GM23338 (cell line): ENCODE measurements at regions not wholly inside any gene's neighbourhood (a gene's known extent, or its start where the extent isn't known, plus 50 kb on each side); places are given as distances from the start of the nearest gene placed in this dataset.

Source experiments
- ATAC-seq: fragments of 200-7000 bp; cut with Tn5 transposase; 3 replicates; pipeline ENCODE4 v1.9.1; 2020
- DNase-seq: peaks from one replicate; pipeline ENCODE4 v3.0.0-alpha.2; 2015; ENCODE audit warnings: low spot score
- H2AFZ ChIP-seq: fragments of 200-600 bp; sonication (generic); 2 replicates; pipeline ENCODE4 v1.8.0; 2016; ENCODE audit warnings: antibody characterized with exemption, mild to moderate bottlenecking, moderate library complexity
- H3F3A ChIP-seq: fragments of 200-600 bp; sonication (generic); replicated peaks from 2 replicates; pipeline ENCODE4 v1.8.0; 2017; ENCODE audit warnings: antibody characterized with exemption, mixed run types, low read depth
- H3K27ac ChIP-seq: fragments of 200-600 bp; sonication (generic); 2 replicates; pipeline ENCODE4 v1.6.1; 2016; ENCODE audit warnings: low read depth
- H3K27me3 ChIP-seq: fragments of 200-600 bp; sonication (generic); 2 replicates; pipeline ENCODE4 v1.8.0; 2016; ENCODE audit warnings: mild to moderate bottlenecking, mixed run types, moderate library complexity; ENCODE audit not compliant: insufficient read depth
- H3K36me3 ChIP-seq: fragments of 200-600 bp; sonication (generic); 2 replicates; pipeline ENCODE4 v1.8.0; 2016; ENCODE audit warnings: mild to moderate bottlenecking; ENCODE audit not compliant: insufficient read depth
- H3K4me1 ChIP-seq: fragments of 200-600 bp; sonication (generic); 2 replicates; pipeline ENCODE4 v1.8.0; 2016; ENCODE audit warnings: mild to moderate bottlenecking, moderate library complexity; ENCODE audit not compliant: insufficient read depth
- H3K4me2 ChIP-seq: fragments of 200-600 bp; sonication (generic); 2 replicates; pipeline ENCODE4 v1.7.1; 2017; ENCODE audit warnings: mixed run types
- H3K4me3 ChIP-seq: fragments of 200-600 bp; sonication (generic); 2 replicates; pipeline ENCODE4 v1.6.1; 2016; ENCODE audit warnings: mixed run types
- H3K79me2 ChIP-seq: fragments of 200-600 bp; sonication (generic); replicated peaks from 2 replicates; pipeline ENCODE4 v1.8.0; 2017; ENCODE audit warnings: mild to moderate bottlenecking; ENCODE audit not compliant: insufficient read depth
- H3K9me2 ChIP-seq: fragments of 200-600 bp; sonication (generic); 2 replicates; pipeline ENCODE4 v1.8.0; 2017; ENCODE audit not compliant: insufficient read depth
- H4K20me1 ChIP-seq: fragments of 200-600 bp; sonication (generic); replicated peaks from 2 replicates; pipeline ENCODE4 v1.8.0; 2017; ENCODE audit warnings: mild to moderate bottlenecking; ENCODE audit not compliant: insufficient read depth
- H3K27ac Mint-ChIP-seq: 2 replicates; pipeline ENCODE4 v1.8.0; 2020; ENCODE audit warnings: inconsistent platforms, mild to moderate bottlenecking, moderate library complexity, mixed read lengths
- H3K27me3 Mint-ChIP-seq: 3 replicates; pipeline ENCODE4 v1.8.0; 2022; ENCODE audit warnings: low read depth, mild to moderate bottlenecking, moderate library complexity, mixed read lengths, inconsistent platforms; ENCODE audit not compliant: insufficient read depth, poor library complexity
- H3K36me3 Mint-ChIP-seq: 3 replicates; pipeline ENCODE4 v1.8.0; 2021; ENCODE audit warnings: low read depth, mild to moderate bottlenecking, inconsistent platforms, moderate library complexity, mixed read lengths
- H3K4me1 Mint-ChIP-seq: 3 replicates; pipeline ENCODE4 v1.8.0; 2020; ENCODE audit warnings: mild to moderate bottlenecking, inconsistent platforms, mixed read lengths
- H3K4me3 Mint-ChIP-seq: 3 replicates; pipeline ENCODE4 v1.8.0; 2021; ENCODE audit warnings: moderate library complexity, mild to moderate bottlenecking, inconsistent platforms, mixed read lengths
- H3K9me3 Mint-ChIP-seq: 3 replicates; pipeline ENCODE4 v1.8.0; 2020; ENCODE audit warnings: moderate library complexity, mild to moderate bottlenecking, inconsistent platforms, mixed read lengths
- CREB1 ChIP-seq: fragments of 250-450 bp; sonication (Bioruptor Pico); IDR thresholded peaks from 2 replicates; pipeline ENCODE4 v1.5.0; 2020; ENCODE audit warnings: low read depth, mild to moderate bottlenecking, moderate library complexity
- EZH2 ChIP-seq: fragments of 200-600 bp; sonication (generic); IDR thresholded peaks from one replicate; pipeline ENCODE4 v1.8.0; 2017; ENCODE audit warnings: antibody characterized with exemption, mild to moderate bottlenecking, low read depth; ENCODE audit not compliant: unreplicated experiment
- EZH2phosphoT487 ChIP-seq: fragments of 200-600 bp; sonication (generic); IDR thresholded peaks from one replicate; pipeline ENCODE4 v1.8.1; 2018; ENCODE audit warnings: antibody characterized with exemption; ENCODE audit not compliant: unreplicated experiment
- JUNB ChIP-seq: IDR thresholded peaks from one replicate; pipeline ENCODE4 v1.6.1; 2016; ENCODE audit warnings: antibody characterized with exemption; ENCODE audit not compliant: unreplicated experiment
- NANOG ChIP-seq: IDR thresholded peaks from 2 replicates; pipeline ENCODE4 v1.6.1; 2016; ENCODE audit warnings: antibody characterized with exemption, borderline replicate concordance
- POLR2AphosphoS5 ChIP-seq: IDR thresholded peaks from 2 replicates; pipeline ENCODE4 v1.6.1; 2016; ENCODE audit warnings: antibody characterized with exemption, low read depth
- ZNF114 ChIP-seq: fragments of 250-450 bp; sonication (Bioruptor Pico); IDR thresholded peaks from 2 replicates; pipeline ENCODE4 v1.5.0; 2020; ENCODE audit warnings: mild to moderate bottlenecking, moderate library complexity
- TF ChIP-seq, protein P1 (sequence below), 2 experiments: fragments of 200-600 bp in 1 of 2; sonication (generic) in 1 of 2; conservative IDR thresholded peaks; 2 replicates each; pipeline versions ENCODE4 v1.5.1 to v1.6.1; 2016 to 2017; ENCODE audit warnings: antibody characterized with exemption in 2 of 2, low read depth in 2 of 2, mild to moderate bottlenecking in 2 of 2, moderate library complexity in 1 of 2
- TF ChIP-seq, protein P2 (sequence below): IDR thresholded peaks from one replicate; pipeline ENCODE4 v1.6.1; 2018; ENCODE audit warnings: antibody characterized with exemption; ENCODE audit not compliant: unreplicated experiment
- TF ChIP-seq, protein P3 (sequence below): fragments of 250-450 bp; sonication (Bioruptor Pico); IDR thresholded peaks from 2 replicates; pipeline ENCODE4 v1.5.0; 2020; ENCODE audit warnings: mild to moderate bottlenecking, moderate library complexity

DNA sequence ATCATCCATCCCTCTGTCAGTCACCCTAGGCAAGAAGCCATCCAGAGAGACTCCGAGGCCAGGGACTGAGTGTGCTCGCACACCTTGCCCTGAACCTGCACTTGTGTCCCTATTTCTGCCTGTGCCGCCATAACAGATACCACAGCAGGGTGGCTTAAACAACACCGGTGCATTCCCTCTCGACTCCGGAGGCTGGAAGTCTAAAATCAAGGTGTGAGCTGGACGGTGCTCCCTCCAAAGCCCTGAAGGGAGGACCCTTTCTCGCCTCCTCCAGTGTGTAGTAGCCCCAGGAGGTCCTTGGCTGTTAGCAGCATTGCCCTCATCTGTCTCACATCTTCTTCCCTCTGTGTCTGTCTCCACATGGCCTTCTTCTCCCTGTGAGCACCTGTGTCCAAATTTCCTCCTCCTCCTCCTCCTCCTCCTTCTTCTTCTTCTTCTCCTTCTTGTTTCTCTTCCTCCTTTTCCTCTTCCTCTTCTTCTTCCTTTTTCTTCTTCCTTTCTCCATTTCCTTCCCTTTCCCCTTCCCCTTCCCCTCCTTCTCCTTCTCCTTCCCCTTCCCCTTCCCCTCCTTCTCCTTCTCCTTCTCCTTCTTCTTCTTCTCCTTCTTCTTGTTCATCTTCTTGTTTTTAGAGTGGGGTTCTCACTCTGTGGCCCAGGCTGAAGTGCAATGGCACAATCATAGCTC lies 98.1 kb upstream of the ENPP6 start (continued):
- TF ChIP-seq JUNB, result no peak
- TF ChIP-seq ZNF114 (CRISPR knock-in tag), result no peak
- TF ChIP-seq, protein P1, sequence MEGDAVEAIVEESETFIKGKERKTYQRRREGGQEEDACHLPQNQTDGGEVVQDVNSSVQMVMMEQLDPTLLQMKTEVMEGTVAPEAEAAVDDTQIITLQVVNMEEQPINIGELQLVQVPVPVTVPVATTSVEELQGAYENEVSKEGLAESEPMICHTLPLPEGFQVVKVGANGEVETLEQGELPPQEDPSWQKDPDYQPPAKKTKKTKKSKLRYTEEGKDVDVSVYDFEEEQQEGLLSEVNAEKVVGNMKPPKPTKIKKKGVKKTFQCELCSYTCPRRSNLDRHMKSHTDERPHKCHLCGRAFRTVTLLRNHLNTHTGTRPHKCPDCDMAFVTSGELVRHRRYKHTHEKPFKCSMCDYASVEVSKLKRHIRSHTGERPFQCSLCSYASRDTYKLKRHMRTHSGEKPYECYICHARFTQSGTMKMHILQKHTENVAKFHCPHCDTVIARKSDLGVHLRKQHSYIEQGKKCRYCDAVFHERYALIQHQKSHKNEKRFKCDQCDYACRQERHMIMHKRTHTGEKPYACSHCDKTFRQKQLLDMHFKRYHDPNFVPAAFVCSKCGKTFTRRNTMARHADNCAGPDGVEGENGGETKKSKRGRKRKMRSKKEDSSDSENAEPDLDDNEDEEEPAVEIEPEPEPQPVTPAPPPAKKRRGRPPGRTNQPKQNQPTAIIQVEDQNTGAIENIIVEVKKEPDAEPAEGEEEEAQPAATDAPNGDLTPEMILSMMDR (conservative IDR thresholded peaks at IDR 0.05; ENCODE audit: low read depth in 2 of 2), result no peak
- no peak for TF ChIP-seq CREB1 (CRISPR knock-in tag)
- TF ChIP-seq EZH2phosphoT487, result no peak
- TF ChIP-seq EZH2, result no peak

GRCh38 chr4:184313702-184314659 lies 96.3 kb upstream of the ENPP6 start:
- Histone ChIP-seq H3K9me2 (peaks cover 17% of the 10 kb centered on the region), H2AFZ (no peak overlapping the region; the same call in 1 of the 2 replicates), H3K4me2 (no peak overlapping the region), H3K27ac (no peak overlapping the region), H4K20me1 (no peaks in the 10 kb centered on the region), H3K27me3 (no peaks in the 10 kb centered on the region), H3K4me3 (no peak overlapping the region), H3K36me3 (no peaks in the 10 kb centered on the region), H3K79me2 (no peaks in the 10 kb centered on the region), H3K4me1 (peaks cover 3% of the 10 kb centered on the region; the same call in 1 of the 2 replicates), H3F3A (no peaks in the 10 kb centered on the region)
- H3K36me3 Mint-ChIP-seq, result no peaks in the 10 kb centered on the region; the same call in 2 of the 3 replicates
- no peaks in the 10 kb centered on the region; the same call in 2 of the 3 replicates for H3K9me3 Mint-ChIP-seq
- H3K27me3 Mint-ChIP-seq, result peaks cover 16% of the 10 kb centered on the region
- peaks cover 18% of the 10 kb centered on the region for H3K4me1 Mint-ChIP-seq
- ATAC-seq (no peak; the same call in 2 of the 3 replicates), DNase-seq (no peak)
- no peak overlapping the region for H3K27ac Mint-ChIP-seq
- H3K4me3 Mint-ChIP-seq, result no peak overlapping the region
- TF ChIP-seq CREB1 (CRISPR knock-in tag) (no peak), ZNF114 (CRISPR knock-in tag) (no peak), POLR2AphosphoS5 (no peak), EZH2 (no peak), NANOG (no peak)
- TF ChIP-seq, protein P2, sequence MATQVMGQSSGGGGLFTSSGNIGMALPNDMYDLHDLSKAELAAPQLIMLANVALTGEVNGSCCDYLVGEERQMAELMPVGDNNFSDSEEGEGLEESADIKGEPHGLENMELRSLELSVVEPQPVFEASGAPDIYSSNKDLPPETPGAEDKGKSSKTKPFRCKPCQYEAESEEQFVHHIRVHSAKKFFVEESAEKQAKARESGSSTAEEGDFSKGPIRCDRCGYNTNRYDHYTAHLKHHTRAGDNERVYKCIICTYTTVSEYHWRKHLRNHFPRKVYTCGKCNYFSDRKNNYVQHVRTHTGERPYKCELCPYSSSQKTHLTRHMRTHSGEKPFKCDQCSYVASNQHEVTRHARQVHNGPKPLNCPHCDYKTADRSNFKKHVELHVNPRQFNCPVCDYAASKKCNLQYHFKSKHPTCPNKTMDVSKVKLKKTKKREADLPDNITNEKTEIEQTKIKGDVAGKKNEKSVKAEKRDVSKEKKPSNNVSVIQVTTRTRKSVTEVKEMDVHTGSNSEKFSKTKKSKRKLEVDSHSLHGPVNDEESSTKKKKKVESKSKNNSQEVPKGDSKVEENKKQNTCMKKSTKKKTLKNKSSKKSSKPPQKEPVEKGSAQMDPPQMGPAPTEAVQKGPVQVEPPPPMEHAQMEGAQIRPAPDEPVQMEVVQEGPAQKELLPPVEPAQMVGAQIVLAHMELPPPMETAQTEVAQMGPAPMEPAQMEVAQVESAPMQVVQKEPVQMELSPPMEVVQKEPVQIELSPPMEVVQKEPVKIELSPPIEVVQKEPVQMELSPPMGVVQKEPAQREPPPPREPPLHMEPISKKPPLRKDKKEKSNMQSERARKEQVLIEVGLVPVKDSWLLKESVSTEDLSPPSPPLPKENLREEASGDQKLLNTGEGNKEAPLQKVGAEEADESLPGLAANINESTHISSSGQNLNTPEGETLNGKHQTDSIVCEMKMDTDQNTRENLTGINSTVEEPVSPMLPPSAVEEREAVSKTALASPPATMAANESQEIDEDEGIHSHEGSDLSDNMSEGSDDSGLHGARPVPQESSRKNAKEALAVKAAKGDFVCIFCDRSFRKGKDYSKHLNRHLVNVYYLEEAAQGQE, result no peak
- TF ChIP-seq, protein P3, sequence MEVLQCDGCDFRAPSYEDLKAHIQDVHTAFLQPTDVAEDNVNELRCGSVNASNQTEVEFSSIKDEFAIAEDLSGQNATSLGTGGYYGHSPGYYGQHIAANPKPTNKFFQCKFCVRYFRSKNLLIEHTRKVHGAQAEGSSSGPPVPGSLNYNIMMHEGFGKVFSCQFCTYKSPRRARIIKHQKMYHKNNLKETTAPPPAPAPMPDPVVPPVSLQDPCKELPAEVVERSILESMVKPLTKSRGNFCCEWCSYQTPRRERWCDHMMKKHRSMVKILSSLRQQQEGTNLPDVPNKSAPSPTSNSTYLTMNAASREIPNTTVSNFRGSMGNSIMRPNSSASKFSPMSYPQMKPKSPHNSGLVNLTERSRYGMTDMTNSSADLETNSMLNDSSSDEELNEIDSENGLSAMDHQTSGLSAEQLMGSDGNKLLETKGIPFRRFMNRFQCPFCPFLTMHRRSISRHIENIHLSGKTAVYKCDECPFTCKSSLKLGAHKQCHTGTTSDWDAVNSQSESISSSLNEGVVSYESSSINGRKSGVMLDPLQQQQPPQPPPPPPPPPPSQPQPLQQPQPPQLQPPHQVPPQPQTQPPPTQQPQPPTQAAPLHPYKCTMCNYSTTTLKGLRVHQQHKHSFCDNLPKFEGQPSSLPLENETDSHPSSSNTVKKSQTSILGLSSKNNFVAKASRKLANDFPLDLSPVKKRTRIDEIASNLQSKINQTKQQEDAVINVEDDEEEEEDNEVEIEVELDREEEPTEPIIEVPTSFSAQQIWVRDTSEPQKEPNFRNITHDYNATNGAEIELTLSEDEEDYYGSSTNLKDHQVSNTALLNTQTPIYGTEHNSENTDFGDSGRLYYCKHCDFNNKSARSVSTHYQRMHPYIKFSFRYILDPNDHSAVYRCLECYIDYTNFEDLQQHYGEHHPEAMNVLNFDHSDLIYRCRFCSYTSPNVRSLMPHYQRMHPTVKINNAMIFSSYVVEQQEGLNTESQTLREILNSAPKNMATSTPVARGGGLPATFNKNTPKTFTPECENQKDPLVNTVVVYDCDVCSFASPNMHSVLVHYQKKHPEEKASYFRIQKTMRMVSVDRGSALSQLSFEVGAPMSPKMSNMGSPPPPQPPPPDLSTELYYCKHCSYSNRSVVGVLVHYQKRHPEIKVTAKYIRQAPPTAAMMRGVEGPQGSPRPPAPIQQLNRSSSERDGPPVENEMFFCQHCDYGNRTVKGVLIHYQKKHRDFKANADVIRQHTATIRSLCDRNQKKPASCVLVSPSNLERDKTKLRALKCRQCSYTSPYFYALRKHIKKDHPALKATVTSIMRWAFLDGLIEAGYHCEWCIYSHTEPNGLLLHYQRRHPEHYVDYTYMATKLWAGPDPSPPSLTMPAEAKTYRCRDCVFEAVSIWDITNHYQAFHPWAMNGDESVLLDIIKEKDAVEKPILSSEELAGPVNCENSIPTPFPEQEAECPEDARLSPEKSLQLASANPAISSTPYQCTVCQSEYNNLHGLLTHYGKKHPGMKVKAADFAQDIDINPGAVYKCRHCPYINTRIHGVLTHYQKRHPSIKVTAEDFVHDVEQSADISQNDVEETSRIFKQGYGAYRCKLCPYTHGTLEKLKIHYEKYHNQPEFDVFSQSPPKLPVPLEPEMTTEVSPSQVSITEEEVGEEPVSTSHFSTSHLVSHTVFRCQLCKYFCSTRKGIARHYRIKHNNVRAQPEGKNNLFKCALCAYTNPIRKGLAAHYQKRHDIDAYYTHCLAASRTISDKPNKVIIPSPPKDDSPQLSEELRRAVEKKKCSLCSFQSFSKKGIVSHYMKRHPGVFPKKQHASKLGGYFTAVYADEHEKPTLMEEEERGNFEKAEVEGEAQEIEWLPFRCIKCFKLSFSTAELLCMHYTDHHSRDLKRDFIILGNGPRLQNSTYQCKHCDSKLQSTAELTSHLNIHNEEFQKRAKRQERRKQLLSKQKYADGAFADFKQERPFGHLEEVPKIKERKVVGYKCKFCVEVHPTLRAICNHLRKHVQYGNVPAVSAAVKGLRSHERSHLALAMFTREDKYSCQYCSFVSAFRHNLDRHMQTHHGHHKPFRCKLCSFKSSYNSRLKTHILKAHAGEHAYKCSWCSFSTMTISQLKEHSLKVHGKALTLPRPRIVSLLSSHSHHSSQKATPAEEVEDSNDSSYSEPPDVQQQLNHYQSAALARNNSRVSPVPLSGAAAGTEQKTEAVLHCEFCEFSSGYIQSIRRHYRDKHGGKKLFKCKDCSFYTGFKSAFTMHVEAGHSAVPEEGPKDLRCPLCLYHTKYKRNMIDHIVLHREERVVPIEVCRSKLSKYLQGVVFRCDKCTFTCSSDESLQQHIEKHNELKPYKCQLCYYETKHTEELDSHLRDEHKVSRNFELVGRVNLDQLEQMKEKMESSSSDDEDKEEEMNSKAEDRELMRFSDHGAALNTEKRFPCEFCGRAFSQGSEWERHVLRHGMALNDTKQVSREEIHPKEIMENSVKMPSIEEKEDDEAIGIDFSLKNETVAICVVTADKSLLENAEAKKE (CRISPR knock-in tag), result no peak
